Prostate gland (tissue), 2 donors: ENCODE measurements at regions not wholly inside any gene's neighbourhood (a gene's known extent, or its start where the extent isn't known, plus 50 kb on each side); places are given as distances from the start of the nearest gene placed in this dataset.

Source experiments
- POLR2A ChIP-seq: fragments of 450-650 bp; IDR thresholded peaks from one replicate; pipeline ENCODE4 v1.6.1; 2016; ENCODE audit warnings: antibody characterized with exemption, mild to moderate bottlenecking
- TF ChIP-seq, protein P1 (sequence below), 4 experiments: fragments of 200-600 bp in 2 of 4; fragments of 450-650 bp in 2 of 4; sonication (generic) in 2 of 4; IDR thresholded peaks; 1 replicate in 3 of 4; 2 replicates in 1 of 4; pipeline ENCODE4 v1.5.1; 2016 to 2019; ENCODE audit warnings: antibody characterized with exemption in 4 of 4, mild to moderate bottlenecking in 2 of 4, moderate library complexity in 2 of 4

DNA sequence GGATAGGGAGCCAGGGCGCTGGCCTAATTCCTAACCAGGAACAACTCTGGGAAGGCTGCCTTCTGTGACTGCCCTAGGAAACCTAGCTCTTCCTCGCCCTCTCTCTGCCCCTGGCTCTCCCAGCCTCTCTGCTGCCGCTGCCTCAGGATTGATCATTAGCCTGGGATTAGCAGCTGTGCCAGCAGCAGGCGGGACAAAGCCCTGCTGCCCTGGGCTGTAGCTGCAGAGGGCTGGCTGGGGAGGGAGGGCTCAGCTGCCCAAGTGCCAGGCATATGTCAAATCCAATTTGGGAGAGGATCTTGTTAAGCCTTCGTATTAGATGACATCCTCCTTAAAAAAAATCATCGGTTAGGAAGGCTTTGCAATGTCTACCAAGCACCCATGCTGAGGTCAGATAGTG is 144.8 kb upstream of the CCL2 start:
- TF ChIP-seq POLR2A = no peak
- TF ChIP-seq, protein P1, sequence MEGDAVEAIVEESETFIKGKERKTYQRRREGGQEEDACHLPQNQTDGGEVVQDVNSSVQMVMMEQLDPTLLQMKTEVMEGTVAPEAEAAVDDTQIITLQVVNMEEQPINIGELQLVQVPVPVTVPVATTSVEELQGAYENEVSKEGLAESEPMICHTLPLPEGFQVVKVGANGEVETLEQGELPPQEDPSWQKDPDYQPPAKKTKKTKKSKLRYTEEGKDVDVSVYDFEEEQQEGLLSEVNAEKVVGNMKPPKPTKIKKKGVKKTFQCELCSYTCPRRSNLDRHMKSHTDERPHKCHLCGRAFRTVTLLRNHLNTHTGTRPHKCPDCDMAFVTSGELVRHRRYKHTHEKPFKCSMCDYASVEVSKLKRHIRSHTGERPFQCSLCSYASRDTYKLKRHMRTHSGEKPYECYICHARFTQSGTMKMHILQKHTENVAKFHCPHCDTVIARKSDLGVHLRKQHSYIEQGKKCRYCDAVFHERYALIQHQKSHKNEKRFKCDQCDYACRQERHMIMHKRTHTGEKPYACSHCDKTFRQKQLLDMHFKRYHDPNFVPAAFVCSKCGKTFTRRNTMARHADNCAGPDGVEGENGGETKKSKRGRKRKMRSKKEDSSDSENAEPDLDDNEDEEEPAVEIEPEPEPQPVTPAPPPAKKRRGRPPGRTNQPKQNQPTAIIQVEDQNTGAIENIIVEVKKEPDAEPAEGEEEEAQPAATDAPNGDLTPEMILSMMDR (IDR thresholded peaks at IDR 0.05) = no peak
